K562 (cell line): ENCODE measurements at regions not wholly inside any gene's neighbourhood (a gene's known extent, or its start where the extent isn't known, plus 50 kb on each side); places are given as distances from the start of the nearest gene placed in this dataset.

Experiments used
- SMARCA4 ChIP-seq: fragments of 450-650 bp; IDR thresholded peaks from 2 replicates; pipeline ENCODE4 v1.6.1; 2016
- TF ChIP-seq, protein P1 (sequence below), 2 experiments: fragments of 450-650 bp; formaldehyde crosslinking in 1 of 2; IDR thresholded peaks; 2 replicates each; pipeline versions ENCODE4 v1.4.0 to v1.6.1; 2014 to 2020; ENCODE audit warnings: mild to moderate bottlenecking in 2 of 2, borderline replicate concordance in 1 of 2, low read depth in 1 of 2

DNA sequence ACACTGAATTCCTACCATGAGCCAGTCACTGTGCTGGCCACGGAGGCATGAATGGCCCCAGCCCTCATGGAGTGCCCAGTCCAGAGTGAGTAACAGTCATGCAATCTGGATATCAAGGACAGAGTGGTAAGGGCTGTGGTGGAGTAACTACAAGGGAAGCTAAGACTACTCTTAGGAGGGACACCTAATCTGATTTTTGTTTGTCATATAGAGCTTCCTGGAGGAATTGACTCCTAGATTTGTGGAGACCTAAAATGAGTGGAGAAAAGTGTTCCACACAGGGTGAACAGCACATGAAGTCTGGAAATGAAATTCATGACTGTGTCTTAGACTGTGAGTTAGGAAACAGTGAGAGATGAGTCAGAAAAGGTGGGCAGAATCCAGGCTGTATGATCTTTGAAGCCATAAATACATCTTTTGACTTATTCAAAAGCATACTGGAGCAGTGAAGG is 219.9 kb downstream of the NFKBIZ start:
- TF ChIP-seq, protein P1, sequence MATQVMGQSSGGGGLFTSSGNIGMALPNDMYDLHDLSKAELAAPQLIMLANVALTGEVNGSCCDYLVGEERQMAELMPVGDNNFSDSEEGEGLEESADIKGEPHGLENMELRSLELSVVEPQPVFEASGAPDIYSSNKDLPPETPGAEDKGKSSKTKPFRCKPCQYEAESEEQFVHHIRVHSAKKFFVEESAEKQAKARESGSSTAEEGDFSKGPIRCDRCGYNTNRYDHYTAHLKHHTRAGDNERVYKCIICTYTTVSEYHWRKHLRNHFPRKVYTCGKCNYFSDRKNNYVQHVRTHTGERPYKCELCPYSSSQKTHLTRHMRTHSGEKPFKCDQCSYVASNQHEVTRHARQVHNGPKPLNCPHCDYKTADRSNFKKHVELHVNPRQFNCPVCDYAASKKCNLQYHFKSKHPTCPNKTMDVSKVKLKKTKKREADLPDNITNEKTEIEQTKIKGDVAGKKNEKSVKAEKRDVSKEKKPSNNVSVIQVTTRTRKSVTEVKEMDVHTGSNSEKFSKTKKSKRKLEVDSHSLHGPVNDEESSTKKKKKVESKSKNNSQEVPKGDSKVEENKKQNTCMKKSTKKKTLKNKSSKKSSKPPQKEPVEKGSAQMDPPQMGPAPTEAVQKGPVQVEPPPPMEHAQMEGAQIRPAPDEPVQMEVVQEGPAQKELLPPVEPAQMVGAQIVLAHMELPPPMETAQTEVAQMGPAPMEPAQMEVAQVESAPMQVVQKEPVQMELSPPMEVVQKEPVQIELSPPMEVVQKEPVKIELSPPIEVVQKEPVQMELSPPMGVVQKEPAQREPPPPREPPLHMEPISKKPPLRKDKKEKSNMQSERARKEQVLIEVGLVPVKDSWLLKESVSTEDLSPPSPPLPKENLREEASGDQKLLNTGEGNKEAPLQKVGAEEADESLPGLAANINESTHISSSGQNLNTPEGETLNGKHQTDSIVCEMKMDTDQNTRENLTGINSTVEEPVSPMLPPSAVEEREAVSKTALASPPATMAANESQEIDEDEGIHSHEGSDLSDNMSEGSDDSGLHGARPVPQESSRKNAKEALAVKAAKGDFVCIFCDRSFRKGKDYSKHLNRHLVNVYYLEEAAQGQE (IDR thresholded peaks at IDR 0.05; ENCODE audit: borderline replicate concordance) = no peak
- TF ChIP-seq, protein P1 (CRISPR knock-in tag; IDR thresholded peaks at IDR 0.05; ENCODE audit: low read depth) = no peak
- TF ChIP-seq SMARCA4 = no peak
